HepG2 (cell line): ENCODE measurements at regions not wholly inside any gene's neighbourhood (a gene's known extent, or its start where the extent isn't known, plus 50 kb on each side); places are given as distances from the start of the nearest gene placed in this dataset.

ENCODE experiments used
- ATAC-seq: fragments of 200-7000 bp; cut with Tn5 transposase; 3 replicates; pipeline ENCODE4 v1.9.1; 2020; ENCODE audit warnings: mild to moderate bottlenecking, moderate library complexity
- BruUV-seq: library from RNA; stranded (reverse); fragments of 400-500 nt; replicated peaks from 2 replicates; lab custom pipeline; 2021; lab: Mats Ljungman, UMichigan
- CTCF ChIA-PET: fragments of 300-600 bp; formaldehyde crosslinking; extraction: SDS; loops from one replicate; lab custom pipeline; 2021; ENCODE audit warnings: low total read pairs, inconsistent platforms, low intra/inter-chr PET ratio; lab: Yijun Ruan, JAX
- POLR2A ChIA-PET: fragments of 350-600 bp; sonication (Branson Sonifier 250); formaldehyde crosslinking; loops from one replicate; lab custom pipeline; 2020; ENCODE audit warnings: antibody characterized with exemption, inconsistent platforms; lab: Yijun Ruan, JAX
- DNase-seq: peaks from one replicate; pipeline ENCODE4 v3.0.0-alpha.2; 2015; ENCODE audit warnings: low spot score
- FAIRE-seq: peaks from 3 replicates; lab custom pipeline; 2011; peaks lifted over from hg19 to GRCh38; lab: Jason Lieb, UNC
- H2AFZ ChIP-seq: one replicate; pipeline ENCODE4 v1.6.1; 2011; ENCODE audit warnings: low read length, inconsistent platforms
- H3K27ac ChIP-seq: fragments of 300-600 bp; 3 replicates; pipeline ENCODE4 v1.8.0; 2011; ENCODE audit warnings: mixed run types, mild to moderate bottlenecking, mixed read lengths, low read length, inconsistent platforms; ENCODE audit not compliant: insufficient read depth; ENCODE audit errors: extremely low read length
- H3K27me3 ChIP-seq, 2 experiments: fragments of 200-600 bp in 1 of 2; 2 replicates in 1 of 2; 3 replicates in 1 of 2; pipeline versions ENCODE4 v1.6.0 to v1.8.0; 2011; ENCODE audit warnings: low read length in 2 of 2, mild to moderate bottlenecking in 2 of 2, moderate library complexity in 2 of 2, inconsistent platforms in 1 of 2; ENCODE audit not compliant: insufficient read depth in 2 of 2, control insufficient read depth in 1 of 2
- H3K36me3 ChIP-seq, 2 experiments: fragments of 200-600 bp in 1 of 2; replicated peaks in 1 of 2; 2 replicates in 1 of 2; 3 replicates in 1 of 2; pipeline versions ENCODE4 v1.5.1 to v1.8.0; 2011; ENCODE audit warnings: low read length in 2 of 2, inconsistent platforms in 1 of 2; ENCODE audit not compliant: insufficient read depth in 2 of 2, control insufficient read depth in 1 of 2
- H3K4me1 ChIP-seq: 2 replicates; pipeline ENCODE4 v1.5.1; 2012; ENCODE audit warnings: low read length, inconsistent platforms; ENCODE audit not compliant: insufficient read depth
- H3K4me2 ChIP-seq: 2 replicates; pipeline ENCODE4 v1.6.0; 2011; ENCODE audit warnings: low read depth, low read length, inconsistent platforms
- H3K4me3 ChIP-seq, 3 experiments: fragments of 200-600 bp in 1 of 3; sonication (generic), shearing (Covaris generic) in 1 of 3; replicated peaks in 1 of 3; 2 replicates each; pipeline ENCODE4 v1.5.1; 2011 to 2016; ENCODE audit warnings: low read length in 3 of 3, inconsistent platforms in 2 of 3, low read depth in 2 of 3, mild to moderate bottlenecking in 2 of 3, control low read depth in 1 of 3, mixed read lengths in 1 of 3; ENCODE audit not compliant: insufficient read depth in 1 of 3
- H3K79me2 ChIP-seq: one replicate; pipeline ENCODE4 v1.6.1; 2011; ENCODE audit warnings: low read length, inconsistent platforms; ENCODE audit not compliant: insufficient read depth
- H3K9ac ChIP-seq: 2 replicates; pipeline ENCODE4 v1.6.0; 2011; ENCODE audit warnings: mild to moderate bottlenecking, low read depth, low read length, inconsistent platforms; ENCODE audit not compliant: insufficient read depth
- H3K9me3 ChIP-seq: 2 replicates; pipeline ENCODE4 v1.5.1; 2012; ENCODE audit warnings: mild to moderate bottlenecking, low read length
- H4K20me1 ChIP-seq: 2 replicates; pipeline ENCODE4 v1.6.0; 2011; ENCODE audit warnings: inconsistent platforms, mild to moderate bottlenecking, low read length, moderate library complexity; ENCODE audit not compliant: insufficient read depth
- AKAP8 ChIP-seq: sonication (generic); formaldehyde crosslinking; IDR thresholded peaks from 2 replicates; pipeline ENCODE4 v1.5.1; 2020; ENCODE audit warnings: mild to moderate bottlenecking, missing genetic modification reagents
- FOXA3 ChIP-seq: IDR thresholded peaks from 2 replicates; pipeline ENCODE4 v1.6.1; 2016; ENCODE audit warnings: missing genetic modification reagents, missing compliant biosample characterization
- GMEB1 ChIP-seq: sonication (generic); formaldehyde crosslinking; IDR thresholded peaks from 2 replicates; pipeline ENCODE4 v1.5.1; 2020; ENCODE audit warnings: missing genetic modification reagents, mild to moderate bottlenecking, borderline replicate concordance
- GMEB2 ChIP-seq: IDR thresholded peaks from 2 replicates; pipeline ENCODE4 v1.6.1; 2016; ENCODE audit warnings: missing biosample characterization, missing genetic modification reagents, low read depth
- HMG20A ChIP-seq: IDR thresholded peaks from 2 replicates; pipeline ENCODE4 v1.6.1; 2016; ENCODE audit warnings: borderline replicate concordance
- HNF4G ChIP-seq, 2 experiments: sonication (generic) in 1 of 2; formaldehyde crosslinking in 1 of 2; IDR thresholded peaks; 2 replicates each; pipeline versions ENCODE4 v1.4.0 to v1.6.1; 2011 to 2020; ENCODE audit warnings: borderline replicate concordance in 2 of 2, low read depth in 2 of 2, mild to moderate bottlenecking in 2 of 2, low read length in 1 of 2, missing genetic modification reagents in 1 of 2, moderate library complexity in 1 of 2
- IRF2 ChIP-seq: IDR thresholded peaks from 2 replicates; pipeline ENCODE4 v1.6.1; 2018; ENCODE audit warnings: missing genetic modification reagents, missing compliant biosample characterization
- KAT2B ChIP-seq: fragments of 150-350 bp; IDR thresholded peaks from 2 replicates; pipeline ENCODE4 v1.6.1; 2014; ENCODE audit warnings: low read depth, low read length, borderline replicate concordance
- MXD3 ChIP-seq: IDR thresholded peaks from 2 replicates; pipeline ENCODE4 v1.6.1; 2016; ENCODE audit warnings: mild to moderate bottlenecking, missing biosample characterization, missing genetic modification reagents
- TBX2 ChIP-seq: sonication (generic); formaldehyde crosslinking; IDR thresholded peaks from 2 replicates; pipeline ENCODE4 v1.5.0; 2020; ENCODE audit warnings: missing genetic modification reagents, mild to moderate bottlenecking, borderline replicate concordance
- TP53 ChIP-seq: sonication (generic); formaldehyde crosslinking; conservative IDR thresholded peaks from 2 replicates; pipeline ENCODE4 v1.4.0; 2020; ENCODE audit warnings: missing genetic modification reagents
- TRIM24 ChIP-seq: sonication (generic); formaldehyde crosslinking; IDR thresholded peaks from 2 replicates; pipeline ENCODE4 v1.8.0; 2022; ENCODE audit warnings: mild to moderate bottlenecking, missing genetic modification reagents
- ZBTB44 ChIP-seq: sonication (generic); formaldehyde crosslinking; IDR thresholded peaks from 2 replicates; pipeline ENCODE4 v1.4.0; 2020; ENCODE audit warnings: missing genetic modification reagents
- ZNF44 ChIP-seq: sonication (generic); formaldehyde crosslinking; IDR thresholded peaks from 2 replicates; pipeline ENCODE4 v1.5.1; 2020; ENCODE audit warnings: mild to moderate bottlenecking, missing genetic modification reagents
- ZNF777 ChIP-seq: sonication (generic); formaldehyde crosslinking; IDR thresholded peaks from 2 replicates; pipeline ENCODE4 v1.4.0; 2020; ENCODE audit warnings: missing genetic modification reagents
- WGBS: methylation state at CpG from one replicate; pipeline ENCODE4 v1.1.6; 2017; ENCODE audit warnings: low lambda C conversion rate; 5-methylcytosine and 5-hydroxymethylcytosine counted together
- in situ Hi-C: cut with HindIII; loops from 2 replicates; pipeline ENCODE4 v1.10.0; 2017; ENCODE audit warnings: low pct_unique_long_range_greater_than_20kb; ENCODE audit not compliant: extremely low pct_ligation_motif_present
- intact Hi-C: fragments of 100-400 bp; cut with micrococcal nuclease; formaldehyde crosslinking; loops from one replicate; pipeline ENCODE4 v1.10.0; 2022; ENCODE audit not compliant: unreplicated experiment

- Histone ChIP-seq H3K9me3 (no peaks in the 10 kb centered on the region), H3K79me2 (no peaks in the 10 kb centered on the region), H3K27me3 (peaks cover 0 to 9% of the 10 kb centered on the region in 2 experiments; a peak in 2 of 5 replicates), H2AFZ (no peak overlapping the region), H3K4me3 (no peak overlapping the region), H3K4me2 (no peak overlapping the region), H3K9ac (no peak overlapping the region), H3K27ac (no peak overlapping the region), H3K36me3 (no peaks in the 10 kb centered on the region), H4K20me1 (no peaks in the 10 kb centered on the region), H3K4me1 (no peaks in the 10 kb centered on the region)
- WGBS: 39% methylated on average over 6 of the region's 6 CpGs
- BruUV-seq: no TSS peak
- TF ChIP-seq IRF2: no peak
- intact Hi-C loops: no loop called here
- no peak for ATAC-seq
- in situ Hi-C loops: no loop called here
- CTCF ChIA-PET: no interaction called here
- no peak for DNase-seq
- POLR2A ChIA-PET: no interaction called here
- FAIRE-seq: no peak
Measured at GRCh38 chr2:60357996-60358395, 195.5 kb downstream of the BCL11A start.

GRCh38 chr2:60356346-60356745 is 197.1 kb downstream of the BCL11A start:
- WGBS: 22% methylated on average over 5 of the region's 5 CpGs
- no peak for DNase-seq
- FAIRE-seq: no peak
- no peak for TF ChIP-seq HMG20A
- no peak for TF ChIP-seq MXD3
- no peak for TF ChIP-seq FOXA3
- no peak for TF ChIP-seq TP53
- TF ChIP-seq ZBTB44 (CRISPR knock-in tag): no peak
- TF ChIP-seq TRIM24 (CRISPR knock-in tag): no peak
- TF ChIP-seq GMEB1 (CRISPR knock-in tag): no peak
- no peak for TF ChIP-seq GMEB2
- no peak for TF ChIP-seq ZNF777
- no peak for TF ChIP-seq AKAP8 (CRISPR knock-in tag)
- TF ChIP-seq ZNF44 (CRISPR knock-in tag): no peak
- TF ChIP-seq HNF4G (IDR thresholded peaks at IDR 0.05; ENCODE audit: borderline replicate concordance, low read depth, low read length): no peak
- TF ChIP-seq HNF4G (CRISPR knock-in tag; IDR thresholded peaks at IDR 0.05; ENCODE audit: borderline replicate concordance, low read depth): no peak
- no peak for TF ChIP-seq KAT2B
- no peak for TF ChIP-seq TBX2 (CRISPR knock-in tag)

More at GRCh38 chr2:60356346-60356745, 197.1 kb downstream of the BCL11A start:
- BruUV-seq: no TSS peak
- intact Hi-C loops: no loop called here
- Histone ChIP-seq H3K9me3 (no peaks in the 10 kb centered on the region), H3K9ac (no peak overlapping the region), H3K36me3 (no peaks in the 10 kb centered on the region), H3K27ac (no peak overlapping the region), H3K27me3 (peaks cover 0 to 9% of the 10 kb centered on the region in 2 experiments; a peak in 3 of 5 replicates), H3K4me2 (no peak overlapping the region), H3K4me1 (no peaks in the 10 kb centered on the region), H3K79me2 (no peaks in the 10 kb centered on the region), H3K4me3 (no peak overlapping the region), H2AFZ (no peak overlapping the region), H4K20me1 (no peaks in the 10 kb centered on the region)
- CTCF ChIA-PET: no interaction called here
- in situ Hi-C loops: no loop called here
- POLR2A ChIA-PET: no interaction called here
- no peak for ATAC-seq
